Chondrocyte (in vitro differentiated cells): ENCODE measurements at regions not wholly inside any gene's neighbourhood (a gene's known extent, or its start where the extent isn't known, plus 50 kb on each side); places are given as distances from the start of the nearest gene placed in this dataset.

Experiments used
- DNase-seq: peaks from one replicate; pipeline ENCODE4 v3.0.0; 2021; ENCODE audit warnings: mixed read lengths, low spot score
- H3K27ac Mint-ChIP-seq: one replicate; pipeline ENCODE4 v1.8.0; 2021; ENCODE audit warnings: mild to moderate bottlenecking, moderate library complexity, mixed read lengths; ENCODE audit not compliant: unreplicated experiment
- H3K27me3 Mint-ChIP-seq: 2 replicates; pipeline ENCODE4 v1.8.0; 2021; ENCODE audit warnings: low read depth, mixed read lengths
- H3K36me3 Mint-ChIP-seq: 2 replicates; pipeline ENCODE4 v1.8.0; 2021; ENCODE audit warnings: low read depth, mixed read lengths
- H3K4me1 Mint-ChIP-seq: 2 replicates; pipeline ENCODE4 v1.8.0; 2021; ENCODE audit warnings: low read depth, mild to moderate bottlenecking, mixed read lengths
- H3K4me3 Mint-ChIP-seq: one replicate; pipeline ENCODE4 v1.8.0; 2021; ENCODE audit warnings: mild to moderate bottlenecking, moderate library complexity, mixed read lengths; ENCODE audit not compliant: unreplicated experiment
- H3K9me3 Mint-ChIP-seq: 2 replicates; pipeline ENCODE4 v1.8.0; 2021; ENCODE audit warnings: low read depth, mixed read lengths
- TF ChIP-seq, protein P1 (sequence below): fragments of 200-600 bp; sonication (generic); IDR thresholded peaks from 2 replicates; pipeline ENCODE4 v1.5.0; 2021; ENCODE audit warnings: antibody characterized with exemption, mild to moderate bottlenecking, moderate library complexity

- TF ChIP-seq, protein P1, sequence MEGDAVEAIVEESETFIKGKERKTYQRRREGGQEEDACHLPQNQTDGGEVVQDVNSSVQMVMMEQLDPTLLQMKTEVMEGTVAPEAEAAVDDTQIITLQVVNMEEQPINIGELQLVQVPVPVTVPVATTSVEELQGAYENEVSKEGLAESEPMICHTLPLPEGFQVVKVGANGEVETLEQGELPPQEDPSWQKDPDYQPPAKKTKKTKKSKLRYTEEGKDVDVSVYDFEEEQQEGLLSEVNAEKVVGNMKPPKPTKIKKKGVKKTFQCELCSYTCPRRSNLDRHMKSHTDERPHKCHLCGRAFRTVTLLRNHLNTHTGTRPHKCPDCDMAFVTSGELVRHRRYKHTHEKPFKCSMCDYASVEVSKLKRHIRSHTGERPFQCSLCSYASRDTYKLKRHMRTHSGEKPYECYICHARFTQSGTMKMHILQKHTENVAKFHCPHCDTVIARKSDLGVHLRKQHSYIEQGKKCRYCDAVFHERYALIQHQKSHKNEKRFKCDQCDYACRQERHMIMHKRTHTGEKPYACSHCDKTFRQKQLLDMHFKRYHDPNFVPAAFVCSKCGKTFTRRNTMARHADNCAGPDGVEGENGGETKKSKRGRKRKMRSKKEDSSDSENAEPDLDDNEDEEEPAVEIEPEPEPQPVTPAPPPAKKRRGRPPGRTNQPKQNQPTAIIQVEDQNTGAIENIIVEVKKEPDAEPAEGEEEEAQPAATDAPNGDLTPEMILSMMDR = no peak
- H3K4me3 Mint-ChIP-seq = no peak overlapping the region
- no peak for DNase-seq
- no peaks in the 10 kb centered on the region for H3K27me3 Mint-ChIP-seq
- no peaks in the 10 kb centered on the region for H3K9me3 Mint-ChIP-seq
- H3K27ac Mint-ChIP-seq = no peak overlapping the region
- no peaks in the 10 kb centered on the region for H3K36me3 Mint-ChIP-seq
- H3K4me1 Mint-ChIP-seq = no peaks in the 10 kb centered on the region
Measured at GRCh38 chr2:217151509-217152206, 291.8 kb upstream of the TNP1 start.

- Mint-ChIP-seq H3K27me3 (no peaks in the 10 kb centered on the region), H3K9me3 (no peaks in the 10 kb centered on the region), H3K36me3 (no peaks in the 10 kb centered on the region), H3K4me3 (no peak overlapping the region), H3K4me1 (no peaks in the 10 kb centered on the region), H3K27ac (no peak overlapping the region)
- TF ChIP-seq, protein P1 = no peak
- DNase-seq = no peak
Measured at GRCh38 chr2:217150236-217150635, 290.4 kb upstream of the TNP1 start.

GRCh38 chr2:217149087-217149660, 289.3 kb upstream of the TNP1 start:
- no peak overlapping the region for H3K4me3 Mint-ChIP-seq
- H3K27ac Mint-ChIP-seq = no peak overlapping the region
- H3K36me3 Mint-ChIP-seq = no peaks in the 10 kb centered on the region
- no peaks in the 10 kb centered on the region for H3K4me1 Mint-ChIP-seq
- DNase-seq = no peak
- H3K27me3 Mint-ChIP-seq = no peaks in the 10 kb centered on the region
- TF ChIP-seq, protein P1 = no peak
- H3K9me3 Mint-ChIP-seq = no peaks in the 10 kb centered on the region

DNA sequence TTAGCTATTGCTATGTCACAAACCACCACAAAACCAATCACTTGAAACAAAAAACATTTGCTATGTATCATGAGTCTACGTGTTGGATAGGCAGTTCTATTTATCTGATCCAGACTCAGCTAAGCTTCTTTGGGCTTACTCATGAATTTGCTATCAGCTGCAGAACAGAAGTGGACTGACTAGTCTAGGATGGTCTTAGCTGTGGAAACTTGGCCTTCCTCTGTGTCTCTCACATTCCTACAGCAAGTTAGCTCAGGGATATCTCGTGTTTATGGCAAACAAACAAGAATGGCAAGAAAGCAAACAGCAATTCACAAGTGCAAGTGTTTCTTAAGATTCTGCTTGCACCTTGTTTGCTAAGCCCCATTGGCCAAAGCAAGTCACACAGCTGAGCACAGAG, 288.0 kb upstream of the TNP1 start:
- no peaks in the 10 kb centered on the region for H3K4me1 Mint-ChIP-seq
- no peak overlapping the region for H3K27ac Mint-ChIP-seq
- H3K4me3 Mint-ChIP-seq = no peak overlapping the region
- H3K9me3 Mint-ChIP-seq = no peaks in the 10 kb centered on the region
- H3K27me3 Mint-ChIP-seq = no peaks in the 10 kb centered on the region
- DNase-seq = no peak
- TF ChIP-seq, protein P1 = no peak
- no peaks in the 10 kb centered on the region for H3K36me3 Mint-ChIP-seq

- no peaks in the 10 kb centered on the region for H3K4me1 Mint-ChIP-seq
- H3K4me3 Mint-ChIP-seq = no peak overlapping the region
- DNase-seq = no peak
- no peak overlapping the region for H3K27ac Mint-ChIP-seq
- no peaks in the 10 kb centered on the region for H3K36me3 Mint-ChIP-seq
- no peaks in the 10 kb centered on the region for H3K27me3 Mint-ChIP-seq
- TF ChIP-seq, protein P1 = no peak
- peaks cover 7% of the 10 kb centered on the region for H3K9me3 Mint-ChIP-seq
Measured at GRCh38 chr2:217146956-217147355, 287.1 kb upstream of the TNP1 start.
